DND-41 (cell line): ENCODE measurements at regions not wholly inside any gene's neighbourhood (a gene's known extent, or its start where the extent isn't known, plus 50 kb on each side); places are given as distances from the start of the nearest gene placed in this dataset.

Experiments
- ATAC-seq: fragments of 200-7000 bp; cut with Tn5 transposase; 3 replicates; pipeline ENCODE4 v1.9.1; 2021; ENCODE audit warnings: low read depth; ENCODE audit not compliant: insufficient read depth
- DNase-seq: peaks from one replicate; pipeline ENCODE4 v3.0.0-alpha.2; 2020
- H2AFZ ChIP-seq: 2 replicates; pipeline ENCODE4 v1.6.0; 2012; ENCODE audit warnings: low read depth, low read length
- H3K27ac ChIP-seq: 2 replicates; pipeline ENCODE4 v1.5.1; 2012; ENCODE audit warnings: low read length, inconsistent platforms
- H3K27me3 ChIP-seq: fragments of 200-600 bp; sonication (generic); 2 replicates; pipeline ENCODE4 v1.6.0; 2012; ENCODE audit warnings: low read length, mild to moderate bottlenecking, inconsistent platforms; ENCODE audit not compliant: insufficient read depth, poor library complexity
- H3K36me3 ChIP-seq: 2 replicates; pipeline ENCODE4 v1.5.1; 2012; ENCODE audit warnings: low read length, inconsistent platforms; ENCODE audit not compliant: insufficient read depth
- H3K4me1 ChIP-seq: 2 replicates; pipeline ENCODE4 v1.5.1; 2012; ENCODE audit warnings: mild to moderate bottlenecking, low read length; ENCODE audit not compliant: insufficient read depth
- H3K4me2 ChIP-seq: 2 replicates; pipeline ENCODE4 v1.6.0; 2012; ENCODE audit warnings: mild to moderate bottlenecking, moderate library complexity, low read length, inconsistent platforms; ENCODE audit not compliant: insufficient read depth
- H3K4me3 ChIP-seq, 2 experiments: fragments of 200-600 bp in 1 of 2; shearing (Covaris generic) in 1 of 2; 2 replicates each; pipeline ENCODE4 v1.5.1; 2012 to 2016; ENCODE audit warnings: inconsistent platforms in 2 of 2, low read length in 2 of 2, mild to moderate bottlenecking in 2 of 2, low read depth in 1 of 2, moderate library complexity in 1 of 2
- H3K79me2 ChIP-seq: 2 replicates; pipeline ENCODE4 v1.6.0; 2012; ENCODE audit warnings: low read length, inconsistent platforms; ENCODE audit not compliant: insufficient read depth
- H3K9ac ChIP-seq: 2 replicates; pipeline ENCODE4 v1.6.0; 2012; ENCODE audit warnings: low read depth, mild to moderate bottlenecking, inconsistent platforms, low read length, moderate library complexity
- H3K9me3 ChIP-seq: 2 replicates; pipeline ENCODE4 v1.5.1; 2012; ENCODE audit warnings: low read length, moderate library complexity, mild to moderate bottlenecking, inconsistent platforms; ENCODE audit not compliant: insufficient read depth, severe bottlenecking
- H4K20me1 ChIP-seq: 2 replicates; pipeline ENCODE4 v1.6.0; 2012; ENCODE audit warnings: low read length; ENCODE audit not compliant: insufficient read depth
- EZH2 ChIP-seq: IDR thresholded peaks from 3 replicates; pipeline ENCODE4 v1.6.1; 2012; ENCODE audit warnings: borderline replicate concordance, low read depth, mild to moderate bottlenecking, moderate library complexity, low read length, inconsistent platforms; ENCODE audit not compliant: severe bottlenecking
- TF ChIP-seq, protein P1 (sequence below): IDR thresholded peaks from 2 replicates; pipeline ENCODE4 v1.5.1; 2012; ENCODE audit warnings: borderline replicate concordance, low read length, moderate library complexity, mild to moderate bottlenecking; ENCODE audit not compliant: poor library complexity, severe bottlenecking; ENCODE audit errors: extremely low read depth

DNA sequence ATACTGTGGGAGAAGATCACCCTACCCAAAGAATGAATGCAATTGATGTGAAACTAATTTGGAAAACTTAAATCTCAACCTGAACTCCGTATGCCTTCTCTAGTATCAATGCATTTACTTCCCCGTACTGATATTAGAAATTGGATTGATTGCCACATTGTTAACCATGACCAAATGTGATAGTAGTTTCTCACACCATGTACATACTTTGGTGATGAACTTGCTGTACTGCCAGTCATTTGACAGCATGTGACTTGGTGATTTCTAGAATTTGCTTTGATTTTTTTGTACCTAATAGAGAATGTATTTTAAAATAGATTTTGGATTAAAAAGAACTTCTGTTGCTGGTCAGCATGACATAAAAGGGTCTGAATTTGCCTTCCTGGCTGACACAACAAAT, 579.8 kb upstream of the TMEM132C start:
- Histone ChIP-seq H3K9me3 (no peaks in the 10 kb centered on the region), H3K27me3 (no peaks in the 10 kb centered on the region), H3K4me3 (no peak overlapping the region), H3K4me1 (no peaks in the 10 kb centered on the region), H4K20me1 (no peaks in the 10 kb centered on the region), H3K27ac (no peak overlapping the region), H2AFZ (no peak overlapping the region), H3K4me2 (no peak overlapping the region), H3K9ac (no peak overlapping the region), H3K36me3 (no peaks in the 10 kb centered on the region), H3K79me2 (no peaks in the 10 kb centered on the region)
- DNase-seq, result no peak
- TF ChIP-seq EZH2, result no peak
- TF ChIP-seq, protein P1, sequence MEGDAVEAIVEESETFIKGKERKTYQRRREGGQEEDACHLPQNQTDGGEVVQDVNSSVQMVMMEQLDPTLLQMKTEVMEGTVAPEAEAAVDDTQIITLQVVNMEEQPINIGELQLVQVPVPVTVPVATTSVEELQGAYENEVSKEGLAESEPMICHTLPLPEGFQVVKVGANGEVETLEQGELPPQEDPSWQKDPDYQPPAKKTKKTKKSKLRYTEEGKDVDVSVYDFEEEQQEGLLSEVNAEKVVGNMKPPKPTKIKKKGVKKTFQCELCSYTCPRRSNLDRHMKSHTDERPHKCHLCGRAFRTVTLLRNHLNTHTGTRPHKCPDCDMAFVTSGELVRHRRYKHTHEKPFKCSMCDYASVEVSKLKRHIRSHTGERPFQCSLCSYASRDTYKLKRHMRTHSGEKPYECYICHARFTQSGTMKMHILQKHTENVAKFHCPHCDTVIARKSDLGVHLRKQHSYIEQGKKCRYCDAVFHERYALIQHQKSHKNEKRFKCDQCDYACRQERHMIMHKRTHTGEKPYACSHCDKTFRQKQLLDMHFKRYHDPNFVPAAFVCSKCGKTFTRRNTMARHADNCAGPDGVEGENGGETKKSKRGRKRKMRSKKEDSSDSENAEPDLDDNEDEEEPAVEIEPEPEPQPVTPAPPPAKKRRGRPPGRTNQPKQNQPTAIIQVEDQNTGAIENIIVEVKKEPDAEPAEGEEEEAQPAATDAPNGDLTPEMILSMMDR, result no peak
- ATAC-seq, result no peak

DNA sequence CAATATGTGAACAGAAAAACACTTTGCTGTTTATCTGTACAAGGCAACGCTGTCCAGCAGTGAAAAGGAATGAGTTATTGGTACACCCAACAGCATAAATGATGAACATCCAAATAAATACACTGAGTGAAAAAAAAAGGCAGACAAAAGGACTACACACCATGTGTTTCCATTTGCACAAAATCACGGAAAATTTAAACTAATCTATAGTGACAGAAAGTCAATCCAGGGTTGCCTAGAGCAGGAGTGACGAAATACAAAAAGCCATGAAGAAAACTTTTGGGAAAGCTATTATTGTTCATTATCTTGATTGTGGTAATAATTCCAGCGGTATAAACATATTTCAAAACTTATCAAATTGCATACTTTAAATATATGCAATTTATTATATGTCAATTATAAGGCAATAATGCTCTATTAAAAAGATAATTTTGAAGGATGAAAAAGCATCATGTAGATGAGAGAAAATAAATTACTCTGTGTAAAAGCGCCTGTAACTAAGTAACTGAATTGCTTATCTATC, 578.0 kb upstream of the TMEM132C start:
- no peaks in the 10 kb centered on the region for H4K20me1 ChIP-seq
- no peak overlapping the region for H3K27ac ChIP-seq
- no peak overlapping the region for H3K4me3 ChIP-seq
- no peaks in the 10 kb centered on the region for H3K9me3 ChIP-seq
- ATAC-seq, result no peak
- no peaks in the 10 kb centered on the region for H3K36me3 ChIP-seq
- H3K4me2 ChIP-seq, result no peak overlapping the region
- no peaks in the 10 kb centered on the region for H3K79me2 ChIP-seq
- H3K4me1 ChIP-seq, result no peaks in the 10 kb centered on the region
- no peaks in the 10 kb centered on the region for H3K27me3 ChIP-seq
- no peak for TF ChIP-seq EZH2
- TF ChIP-seq, protein P1, result no peak
- H3K9ac ChIP-seq, result no peak overlapping the region
- DNase-seq, result no peak
- H2AFZ ChIP-seq, result no peak overlapping the region

DNA sequence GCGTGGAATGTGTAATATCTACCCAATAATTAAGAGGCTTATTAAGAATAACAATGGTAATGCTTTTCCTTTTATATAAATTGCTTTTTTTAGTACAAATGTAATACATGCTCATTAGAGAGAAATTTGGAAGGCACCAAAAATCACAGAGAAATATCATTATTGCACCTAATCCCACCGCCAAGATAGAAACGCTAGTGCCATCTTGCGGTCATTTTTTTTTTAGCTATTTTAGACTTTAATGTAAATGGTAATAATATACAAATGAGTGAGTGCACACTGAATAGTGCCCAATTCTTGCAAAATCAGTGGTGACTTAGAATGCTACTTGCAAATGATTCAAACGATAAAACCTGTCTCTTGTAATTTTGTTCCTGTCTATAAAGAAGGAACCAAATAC, 576.8 kb upstream of the TMEM132C start:
- H3K4me2 ChIP-seq, result no peak overlapping the region
- no peak for DNase-seq
- H2AFZ ChIP-seq, result no peak overlapping the region
- TF ChIP-seq EZH2, result no peak
- TF ChIP-seq, protein P1, result peak; percentile 37
- no peak overlapping the region for H3K9ac ChIP-seq
- no peak overlapping the region for H3K4me3 ChIP-seq
- H3K9me3 ChIP-seq, result no peaks in the 10 kb centered on the region
- no peaks in the 10 kb centered on the region for H3K27me3 ChIP-seq
- no peaks in the 10 kb centered on the region for H3K79me2 ChIP-seq
- no peak for ATAC-seq
- no peaks in the 10 kb centered on the region for H3K4me1 ChIP-seq
- no peaks in the 10 kb centered on the region for H4K20me1 ChIP-seq
- no peak overlapping the region for H3K27ac ChIP-seq
- H3K36me3 ChIP-seq, result no peaks in the 10 kb centered on the region

DNA sequence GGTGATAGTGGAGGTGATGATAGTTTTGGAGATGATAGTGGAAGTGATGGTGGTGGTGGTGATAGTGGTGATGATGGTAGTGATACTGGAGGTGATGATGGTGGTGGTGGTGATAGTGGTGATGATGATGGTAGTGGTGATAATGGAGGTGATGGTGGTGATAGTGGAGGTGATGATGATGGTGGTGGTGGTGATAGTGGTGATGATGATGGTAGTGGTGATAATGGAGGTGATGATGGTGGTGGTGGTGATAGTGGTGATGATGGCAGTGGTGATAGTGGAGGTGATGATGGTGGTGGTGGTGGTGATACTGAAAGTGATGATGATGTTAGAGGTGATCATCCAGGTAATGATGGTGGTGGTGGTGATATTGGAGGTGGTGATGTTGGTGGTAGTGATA, 570.0 kb upstream of the TMEM132C start:
- Histone ChIP-seq H3K36me3 (no peaks in the 10 kb centered on the region), H3K9me3 (peaks cover 2% of the 10 kb centered on the region), H3K4me3 (no peak overlapping the region), H3K9ac (no peak overlapping the region), H4K20me1 (no peaks in the 10 kb centered on the region), H3K27me3 (no peaks in the 10 kb centered on the region), H2AFZ (no peak overlapping the region), H3K79me2 (no peaks in the 10 kb centered on the region), H3K4me2 (no peak overlapping the region), H3K4me1 (no peaks in the 10 kb centered on the region), H3K27ac (no peak overlapping the region)
- ATAC-seq (no peak), DNase-seq (no peak)
- no peak for TF ChIP-seq EZH2
- TF ChIP-seq, protein P1, result no peak
